Kidney (tissue), 13 donors: ENCODE measurements at regions not wholly inside any gene's neighbourhood (a gene's known extent, or its start where the extent isn't known, plus 50 kb on each side); places are given as distances from the start of the nearest gene placed in this dataset.

ENCODE experiments used
- DNase-seq, 5 donors: peaks; one replicate each; pipeline ENCODE4 v3.0.0-alpha.2; 2013 to 2020
- FAIRE-seq: peaks from 2 replicates; lab custom pipeline; 2012; peaks lifted over from hg19 to GRCh38; lab: Jason Lieb, UNC
- H3K27ac ChIP-seq, 2 donors: one replicate each; pipeline ENCODE4 v1.7.0; 2013; ENCODE audit warnings: low read depth in 2 of 2, low read length in 2 of 2, inconsistent platforms in 1 of 2
- H3K27me3 ChIP-seq: one replicate; pipeline ENCODE4 v1.7.1; 2013; ENCODE audit warnings: low read length, inconsistent platforms; ENCODE audit not compliant: control insufficient read depth, insufficient read depth
- H3K36me3 ChIP-seq, 3 donors: one replicate each; pipeline versions ENCODE4 v1.7.0 to v1.7.1; 2013; ENCODE audit warnings: low read length in 3 of 3, control low read depth in 1 of 3, inconsistent platforms in 1 of 3; ENCODE audit not compliant: insufficient read depth in 3 of 3, control insufficient read depth in 2 of 3
- H3K4me1 ChIP-seq, 3 donors: one replicate each; pipeline versions ENCODE4 v1.7.0 to v1.7.1; 2013; ENCODE audit warnings: low read length in 3 of 3, inconsistent platforms in 1 of 3, low read depth in 1 of 3; ENCODE audit not compliant: control insufficient read depth in 2 of 3, insufficient read depth in 2 of 3
- H3K4me3 ChIP-seq, 3 donors: one replicate each; pipeline versions ENCODE4 v1.7.0 to v1.8.1; 2013; ENCODE audit warnings: low read length in 3 of 3, control low read depth in 1 of 3, inconsistent platforms in 1 of 3
- H3K9ac ChIP-seq, 3 donors: one replicate each; pipeline versions ENCODE4 v1.7.0 to v1.7.1; 2013; ENCODE audit warnings: low read length in 3 of 3, control low read depth in 1 of 3, inconsistent platforms in 1 of 3
- H3K9me3 ChIP-seq, 3 donors: one replicate each; pipeline versions ENCODE4 v1.7.0 to v1.7.1; 2013; ENCODE audit warnings: low read length in 3 of 3, control low read depth in 1 of 3, inconsistent platforms in 1 of 3; ENCODE audit not compliant: control insufficient read depth in 2 of 3, insufficient read depth in 1 of 3
- intact Hi-C: fragments of 100-400 bp; cut with DNase I; formaldehyde crosslinking; loops from one replicate; pipeline ENCODE4 v1.11.1; 2022
- TF ChIP-seq, protein P1 (sequence below): IDR thresholded peaks from 3 replicates; pipeline ENCODE4 v1.5.1; 2012; ENCODE audit warnings: mild to moderate bottlenecking, moderate library complexity, borderline replicate concordance; ENCODE audit not compliant: insufficient read depth; ENCODE audit errors: extremely low read depth
- donor health status: control.
- donor health status: control.
- donor health status: control.
- donor health status: control.
- donor health status: control.
- donor health status: DM: yes; HTN: yes; CAD: no.
- donor health status: Normal renal cell carcinoma (clear cell type).

DNA sequence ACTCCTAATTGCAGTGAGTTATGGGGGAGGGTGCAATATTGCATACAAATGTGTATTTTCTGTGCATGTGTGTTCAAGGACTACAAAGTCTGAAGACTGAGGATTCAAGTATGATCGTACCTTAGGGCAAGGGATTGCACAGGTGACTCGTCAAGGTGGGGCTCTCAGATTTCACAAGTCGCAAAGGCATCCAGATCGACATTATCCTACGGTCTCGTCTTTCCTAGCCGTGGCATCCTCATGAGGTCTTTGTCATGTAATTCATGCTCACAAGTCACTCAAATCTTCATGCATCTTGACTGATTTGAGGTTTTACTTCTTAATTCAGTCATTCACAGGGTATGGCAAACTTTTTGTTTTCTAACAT lies 191.4 kb upstream of the HES1 start:
- intact Hi-C loops = no loop called here
- Histone ChIP-seq H3K9ac (no peak overlapping the region), H3K9me3 (no peaks in the 10 kb centered on the region), H3K4me1 (no peaks in the 10 kb centered on the region), H3K27me3 (no peaks in the 10 kb centered on the region), H3K27ac (no peak overlapping the region), H3K4me3 (no peak overlapping the region), H3K36me3 (no peaks in the 10 kb centered on the region)
- DNase-seq (no peak), FAIRE-seq (no peak)
- TF ChIP-seq, protein P1, sequence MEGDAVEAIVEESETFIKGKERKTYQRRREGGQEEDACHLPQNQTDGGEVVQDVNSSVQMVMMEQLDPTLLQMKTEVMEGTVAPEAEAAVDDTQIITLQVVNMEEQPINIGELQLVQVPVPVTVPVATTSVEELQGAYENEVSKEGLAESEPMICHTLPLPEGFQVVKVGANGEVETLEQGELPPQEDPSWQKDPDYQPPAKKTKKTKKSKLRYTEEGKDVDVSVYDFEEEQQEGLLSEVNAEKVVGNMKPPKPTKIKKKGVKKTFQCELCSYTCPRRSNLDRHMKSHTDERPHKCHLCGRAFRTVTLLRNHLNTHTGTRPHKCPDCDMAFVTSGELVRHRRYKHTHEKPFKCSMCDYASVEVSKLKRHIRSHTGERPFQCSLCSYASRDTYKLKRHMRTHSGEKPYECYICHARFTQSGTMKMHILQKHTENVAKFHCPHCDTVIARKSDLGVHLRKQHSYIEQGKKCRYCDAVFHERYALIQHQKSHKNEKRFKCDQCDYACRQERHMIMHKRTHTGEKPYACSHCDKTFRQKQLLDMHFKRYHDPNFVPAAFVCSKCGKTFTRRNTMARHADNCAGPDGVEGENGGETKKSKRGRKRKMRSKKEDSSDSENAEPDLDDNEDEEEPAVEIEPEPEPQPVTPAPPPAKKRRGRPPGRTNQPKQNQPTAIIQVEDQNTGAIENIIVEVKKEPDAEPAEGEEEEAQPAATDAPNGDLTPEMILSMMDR = no peak

DNA sequence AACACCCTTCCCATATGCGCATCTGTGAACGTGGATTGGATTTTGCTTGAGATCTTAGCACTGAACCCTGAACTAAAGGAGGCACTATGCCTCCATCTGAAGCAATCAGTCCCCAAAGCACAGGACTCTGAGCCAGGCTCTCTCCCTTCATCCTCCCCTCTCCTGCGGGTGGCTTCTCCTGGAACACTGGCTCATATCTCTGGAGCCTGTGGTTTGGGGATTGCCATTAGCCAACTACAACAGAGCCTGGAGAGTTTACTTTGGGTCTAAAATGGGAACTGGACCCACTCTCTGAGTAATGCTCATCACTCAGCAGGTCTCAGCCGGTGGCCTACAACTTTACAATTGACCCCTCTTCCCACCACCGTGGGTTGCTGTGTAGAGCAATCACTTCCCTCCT lies 190.8 kb upstream of the HES1 start:
- Histone ChIP-seq H3K4me3 (no peak overlapping the region), H3K27me3 (no peaks in the 10 kb centered on the region), H3K27ac (no peak overlapping the region), H3K4me1 (no peaks in the 10 kb centered on the region), H3K9me3 (no peaks in the 10 kb centered on the region), H3K9ac (no peak overlapping the region), H3K36me3 (no peaks in the 10 kb centered on the region)
- TF ChIP-seq, protein P1 = no peak
- intact Hi-C loops = no loop called here
- DNase-seq (no peak), FAIRE-seq (no peak)

DNA sequence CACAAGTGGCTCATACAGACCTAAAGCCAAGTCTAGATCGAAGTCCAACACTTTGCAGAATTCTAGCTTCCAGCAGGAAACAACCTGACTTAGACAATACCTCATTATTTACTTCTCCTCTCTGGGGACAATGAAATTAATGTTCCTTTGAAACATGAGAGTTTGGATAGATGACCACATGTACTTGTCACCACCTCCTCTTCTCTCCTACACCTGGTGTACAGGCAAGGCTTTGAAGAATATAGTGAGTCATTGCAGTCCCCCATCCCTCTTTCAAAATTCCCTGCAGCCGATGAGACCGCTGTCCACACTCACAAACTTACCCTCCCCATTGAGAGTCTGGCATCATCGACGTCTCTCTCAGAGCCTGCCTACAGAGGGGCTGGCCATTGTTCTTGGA lies 189.0 kb upstream of the HES1 start:
- DNase-seq (no peak), FAIRE-seq (no peak)
- H3K27me3 ChIP-seq = no peaks in the 10 kb centered on the region
- H3K4me3 ChIP-seq = no peak overlapping the region
- no peak overlapping the region for H3K9ac ChIP-seq
- H3K27ac ChIP-seq = no peak overlapping the region
- H3K36me3 ChIP-seq = no peaks in the 10 kb centered on the region
- TF ChIP-seq, protein P1 = no peak
- no peaks in the 10 kb centered on the region for H3K9me3 ChIP-seq
- H3K4me1 ChIP-seq = no peaks in the 10 kb centered on the region
- intact Hi-C loops = no loop called here

DNA sequence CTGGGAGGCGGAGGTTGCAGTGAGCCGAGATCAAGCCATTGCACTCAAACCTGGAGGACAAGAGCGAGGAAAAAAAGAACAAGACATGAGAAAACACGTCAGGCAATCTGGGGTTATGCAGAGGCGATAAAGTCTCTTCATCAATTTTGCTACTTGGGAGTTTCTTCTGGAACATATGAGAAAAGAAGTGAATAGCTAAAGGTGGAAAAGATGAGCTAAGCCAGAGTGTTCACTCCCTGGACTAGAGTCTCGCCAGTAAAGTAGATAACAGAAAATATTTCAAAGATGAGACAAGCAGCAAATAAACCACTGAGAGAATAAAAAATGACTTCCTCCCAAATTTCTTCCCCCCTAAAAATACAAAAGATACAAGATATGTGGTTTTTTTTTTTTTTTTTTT lies 188.4 kb upstream of the HES1 start:
- TF ChIP-seq, protein P1 = no peak
- Histone ChIP-seq H3K27me3 (no peaks in the 10 kb centered on the region), H3K27ac (no peak overlapping the region), H3K36me3 (no peaks in the 10 kb centered on the region), H3K4me1 (no peaks in the 10 kb centered on the region), H3K4me3 (no peak overlapping the region), H3K9me3 (no peaks in the 10 kb centered on the region), H3K9ac (no peak overlapping the region)
- DNase-seq (no peak), FAIRE-seq (no peak)
- intact Hi-C loops = no loop called here
